ENCODE measurements at regions not wholly inside any gene's neighbourhood (a gene's known extent, or its start where the extent isn't known, plus 50 kb on each side); places are given as distances from the start of the nearest gene placed in this dataset.

DNA sequence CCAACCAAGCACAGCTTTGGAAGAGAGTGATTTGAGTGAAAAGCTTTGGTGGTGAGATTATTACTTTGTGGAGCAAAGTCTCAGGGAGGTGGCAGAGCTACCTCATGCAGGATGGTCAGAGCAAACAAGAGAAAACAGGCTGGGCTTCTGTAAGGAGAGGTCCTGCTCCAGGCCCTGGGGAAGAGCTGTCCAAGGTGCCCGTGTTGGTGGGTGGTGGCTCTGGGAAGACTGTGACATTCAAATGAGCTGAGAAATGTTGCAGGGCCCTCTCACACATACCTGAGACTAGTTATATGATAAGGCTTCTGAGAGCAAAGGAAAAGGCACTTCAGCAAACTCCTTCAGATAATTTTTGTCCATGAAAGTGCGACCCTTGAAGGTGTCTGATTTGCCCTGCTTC, 205.5 kb upstream of the SOX21 start:
- WGBS, 2 donors (ENCODE audit: extremely low coverage in 2 of 2, insufficient read length in 2 of 2, insufficient replicate concordance in 1 of 2) = no CpG with 5 or more reads among the region's 2 CpGs
- Histone ChIP-seq H3K27ac (replicated peaks; ENCODE audit: low read length) (no peak overlapping the region), H3K14ac (ENCODE audit: low read length) (no peak overlapping the region), H2BK12ac (ENCODE audit: low read length) (no peak overlapping the region), H2BK15ac (ENCODE audit: low read length) (no peak overlapping the region), H2AK5ac (ENCODE audit: low read depth, low read length) (no peak overlapping the region), H3K4me2 (ENCODE audit: insufficient read depth, low read length, poor library complexity, severe bottlenecking) (no peak overlapping the region), H3K18ac (ENCODE audit: low read length) (no peak overlapping the region), H3K4me1 (ENCODE audit: control insufficient read depth in 2 of 2, insufficient read depth in 1 of 2, low read depth in 1 of 2, low read length in 2 of 2) (peaks cover 3 to 10% of the 10 kb centered on the region in 2 donors), H3K9ac (ENCODE audit: low read depth, low read length, poor library complexity) (no peak overlapping the region), H3K23ac (ENCODE audit: low read depth, low read length, poor library complexity) (no peak overlapping the region), H3K9me3 (replicated peaks in 1 of 2; ENCODE audit: control insufficient read depth in 2 of 2, insufficient read depth in 1 of 2, low read depth in 1 of 2, low read length in 2 of 2) (peaks cover 0 to 6% of the 10 kb centered on the region in 2 donors), H3K4ac (ENCODE audit: low read length) (no peak overlapping the region), H3K36me3 (replicated peaks in 1 of 2; ENCODE audit: control insufficient read depth in 2 of 2, insufficient read depth in 2 of 2, low read length in 2 of 2) (no peaks in the 10 kb centered on the region), H2BK120ac (ENCODE audit: low read depth, low read length) (no peak overlapping the region), H2BK5ac (ENCODE audit: low read length) (no peak overlapping the region), H3K79me1 (ENCODE audit: low read depth, low read length) (no peaks in the 10 kb centered on the region), H4K8ac (ENCODE audit: low read depth, low read length) (no peak overlapping the region), H3K4me3 (ENCODE audit: low read length in 2 of 2) (no peak overlapping the region), H4K91ac (ENCODE audit: low read depth, low read length, poor library complexity) (no peak overlapping the region), H3K27me3 (ENCODE audit: control insufficient read depth in 3 of 3, insufficient read depth in 3 of 3, low read depth in 1 of 3, low read length in 3 of 3) (peaks cover 0 to 7% (median 0%) of the 10 kb centered on the region in 3 experiments), H2AFZ (ENCODE audit: low read length) (no peak overlapping the region)
- no peak for DNase-seq (ENCODE audit: low spot score)

- Histone ChIP-seq H3K9ac (ENCODE audit: low read depth, low read length, poor library complexity) (no peak overlapping the region), H2AK5ac (ENCODE audit: low read depth, low read length) (no peak overlapping the region), H2AFZ (ENCODE audit: low read length) (no peak overlapping the region), H3K79me1 (ENCODE audit: low read depth, low read length) (no peaks in the 10 kb centered on the region), H3K27me3 (ENCODE audit: control insufficient read depth in 3 of 3, insufficient read depth in 3 of 3, low read depth in 1 of 3, low read length in 3 of 3) (peaks cover 0 to 7% (median 0%) of the 10 kb centered on the region in 3 experiments), H3K9me3 (replicated peaks in 1 of 2; ENCODE audit: control insufficient read depth in 2 of 2, insufficient read depth in 1 of 2, low read depth in 1 of 2, low read length in 2 of 2) (peaks cover 0 to 3% of the 10 kb centered on the region in 2 donors), H4K8ac (ENCODE audit: low read depth, low read length) (no peak overlapping the region), H3K4me3 (ENCODE audit: low read length in 2 of 2) (no peak overlapping the region), H3K36me3 (replicated peaks in 1 of 2; ENCODE audit: control insufficient read depth in 2 of 2, insufficient read depth in 2 of 2, low read length in 2 of 2) (no peaks in the 10 kb centered on the region), H3K4me1 (ENCODE audit: control insufficient read depth in 2 of 2, insufficient read depth in 1 of 2, low read depth in 1 of 2, low read length in 2 of 2) (peaks cover 1 to 2% of the 10 kb centered on the region in 2 donors), H3K4me2 (ENCODE audit: insufficient read depth, low read length, poor library complexity, severe bottlenecking) (no peak overlapping the region), H3K14ac (ENCODE audit: low read length) (no peak overlapping the region), H2BK15ac (ENCODE audit: low read length) (no peak overlapping the region), H3K18ac (ENCODE audit: low read length) (no peak overlapping the region), H3K23ac (ENCODE audit: low read depth, low read length, poor library complexity) (no peak overlapping the region), H2BK5ac (ENCODE audit: low read length) (no peak overlapping the region), H3K27ac (replicated peaks; ENCODE audit: low read length) (no peak overlapping the region), H2BK12ac (ENCODE audit: low read length) (no peak overlapping the region), H2BK120ac (ENCODE audit: low read depth, low read length) (no peak overlapping the region), H4K91ac (ENCODE audit: low read depth, low read length, poor library complexity) (no peak overlapping the region), H3K4ac (ENCODE audit: low read length) (no peak overlapping the region)
- no peak for DNase-seq (ENCODE audit: low spot score)
- WGBS, 2 donors (ENCODE audit: extremely low coverage in 2 of 2, insufficient read length in 2 of 2, insufficient replicate concordance in 1 of 2) = no CpG with 5 or more reads among the region's 1 CpG
These were observed 202.6 kb upstream of the SOX21 start for GRCh38 chr13:94914895-94915294.

GRCh38 chr13:94906605-94907004, 194.3 kb upstream of the SOX21 start:
- no peaks in the 10 kb centered on the region for H3K36me3 ChIP-seq (replicated peaks in 1 of 2; ENCODE audit: control insufficient read depth in 2 of 2, insufficient read depth in 2 of 2, low read length in 2 of 2)
- no peak overlapping the region for H4K91ac ChIP-seq (ENCODE audit: low read depth, low read length, poor library complexity)
- no peak overlapping the region for H3K4me2 ChIP-seq (ENCODE audit: insufficient read depth, low read length, poor library complexity, severe bottlenecking)
- H2BK5ac ChIP-seq (ENCODE audit: low read length) = no peak overlapping the region
- no peak overlapping the region for H3K9ac ChIP-seq (ENCODE audit: low read depth, low read length, poor library complexity)
- H3K4ac ChIP-seq (ENCODE audit: low read length) = no peak overlapping the region
- H3K14ac ChIP-seq (ENCODE audit: low read length) = no peak overlapping the region
- H2BK120ac ChIP-seq (ENCODE audit: low read depth, low read length) = no peak overlapping the region
- no peak overlapping the region for H2BK15ac ChIP-seq (ENCODE audit: low read length)
- no CpG with 5 or more reads among the region's 2 CpGs for WGBS, 2 donors (ENCODE audit: extremely low coverage in 2 of 2, insufficient read length in 2 of 2, insufficient replicate concordance in 1 of 2)
- no peak overlapping the region for H3K4me3 ChIP-seq (ENCODE audit: low read length in 2 of 2)
- H3K9me3 ChIP-seq (replicated peaks in 1 of 2; ENCODE audit: control insufficient read depth in 2 of 2, insufficient read depth in 1 of 2, low read depth in 1 of 2, low read length in 2 of 2) = no peaks in the 10 kb centered on the region
- H2AFZ ChIP-seq (ENCODE audit: low read length) = no peak overlapping the region
- no peak overlapping the region for H4K8ac ChIP-seq (ENCODE audit: low read depth, low read length)
- no peaks in the 10 kb centered on the region for H3K4me1 ChIP-seq (ENCODE audit: control insufficient read depth in 2 of 2, insufficient read depth in 1 of 2, low read depth in 1 of 2, low read length in 2 of 2)
- no peak overlapping the region for H2AK5ac ChIP-seq (ENCODE audit: low read depth, low read length)
- H3K79me1 ChIP-seq (ENCODE audit: low read depth, low read length) = no peaks in the 10 kb centered on the region
- H3K18ac ChIP-seq (ENCODE audit: low read length) = no peak overlapping the region
- no peak overlapping the region for H2BK12ac ChIP-seq (ENCODE audit: low read length)
- peaks cover 0 to 7% (median 0%) of the 10 kb centered on the region in 3 experiments for H3K27me3 ChIP-seq (ENCODE audit: control insufficient read depth in 3 of 3, insufficient read depth in 3 of 3, low read depth in 1 of 3, low read length in 3 of 3)
- H3K27ac ChIP-seq (replicated peaks; ENCODE audit: low read length) = no peak overlapping the region
- H3K23ac ChIP-seq (ENCODE audit: low read depth, low read length, poor library complexity) = no peak overlapping the region
- no peak for DNase-seq (ENCODE audit: low spot score)

DNA sequence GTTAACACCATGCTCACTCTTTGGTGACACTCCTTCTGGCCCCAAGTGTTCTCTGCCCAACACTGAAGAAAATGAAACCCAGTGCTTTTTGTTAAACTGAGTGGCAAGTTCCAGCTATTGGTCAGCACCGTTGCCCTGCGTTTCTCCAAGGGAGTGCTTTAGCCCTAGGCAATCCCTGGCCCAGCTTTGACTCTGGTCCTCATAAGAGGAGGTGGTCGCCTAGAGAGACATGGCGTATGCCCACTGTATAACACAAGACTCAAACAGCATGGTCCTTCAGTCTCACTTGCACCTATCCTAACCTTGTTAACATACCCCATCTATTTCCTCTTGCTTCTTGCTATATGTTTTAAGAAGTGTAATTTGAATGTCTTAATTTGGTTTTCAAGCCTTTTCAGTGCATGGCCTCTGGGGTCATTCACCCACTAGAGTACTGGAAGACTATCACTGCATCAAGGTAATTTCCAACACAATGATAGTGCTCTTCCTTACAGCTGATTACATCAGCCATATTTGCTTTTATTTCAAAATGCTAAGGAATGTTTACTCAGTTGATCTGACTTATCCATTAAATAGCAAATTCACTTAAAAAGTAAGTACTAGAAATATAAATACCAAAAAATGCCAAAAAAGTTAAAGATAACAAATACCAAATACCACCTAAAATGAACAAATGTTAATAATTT, 190.5 kb upstream of the SOX21 start:
- H4K8ac ChIP-seq (ENCODE audit: low read depth, low read length) = no peak overlapping the region
- no peak overlapping the region for H2BK120ac ChIP-seq (ENCODE audit: low read depth, low read length)
- WGBS, 2 donors (ENCODE audit: extremely low coverage in 2 of 2, insufficient read length in 2 of 2, insufficient replicate concordance in 1 of 2) = no CpG with 5 or more reads among the region's 4 CpGs
- no peak overlapping the region for H2BK12ac ChIP-seq (ENCODE audit: low read length)
- H3K14ac ChIP-seq (ENCODE audit: low read length) = no peak overlapping the region
- no peak overlapping the region for H3K4ac ChIP-seq (ENCODE audit: low read length)
- DNase-seq (ENCODE audit: low spot score) = no peak
- no peak overlapping the region for H3K23ac ChIP-seq (ENCODE audit: low read depth, low read length, poor library complexity)
- H3K27me3 ChIP-seq (ENCODE audit: control insufficient read depth in 3 of 3, insufficient read depth in 3 of 3, low read depth in 1 of 3, low read length in 3 of 3) = no peaks in the 10 kb centered on the region
- no peak overlapping the region for H3K4me3 ChIP-seq (ENCODE audit: low read length in 2 of 2)
- H2AFZ ChIP-seq (ENCODE audit: low read length) = no peak overlapping the region
- H3K4me2 ChIP-seq (ENCODE audit: insufficient read depth, low read length, poor library complexity, severe bottlenecking) = no peak overlapping the region
- H3K9me3 ChIP-seq (replicated peaks in 1 of 2; ENCODE audit: control insufficient read depth in 2 of 2, insufficient read depth in 1 of 2, low read depth in 1 of 2, low read length in 2 of 2) = no peaks in the 10 kb centered on the region
- no peaks in the 10 kb centered on the region for H3K79me1 ChIP-seq (ENCODE audit: low read depth, low read length)
- no peak overlapping the region for H3K27ac ChIP-seq (replicated peaks; ENCODE audit: low read length)
- no peak overlapping the region for H2BK5ac ChIP-seq (ENCODE audit: low read length)
- no peak overlapping the region for H2BK15ac ChIP-seq (ENCODE audit: low read length)
- no peaks in the 10 kb centered on the region for H3K4me1 ChIP-seq (ENCODE audit: control insufficient read depth in 2 of 2, insufficient read depth in 1 of 2, low read depth in 1 of 2, low read length in 2 of 2)
- H3K18ac ChIP-seq (ENCODE audit: low read length) = no peak overlapping the region
- H3K36me3 ChIP-seq (replicated peaks in 1 of 2; ENCODE audit: control insufficient read depth in 2 of 2, insufficient read depth in 2 of 2, low read length in 2 of 2) = no peaks in the 10 kb centered on the region
- H3K9ac ChIP-seq (ENCODE audit: low read depth, low read length, poor library complexity) = no peak overlapping the region
- H2AK5ac ChIP-seq (ENCODE audit: low read depth, low read length) = no peak overlapping the region
- no peak overlapping the region for H4K91ac ChIP-seq (ENCODE audit: low read depth, low read length, poor library complexity)

All from neuronal stem cell (in vitro differentiated cells).